ENCODE measurements at regions not wholly inside any gene's neighbourhood (a gene's known extent, or its start where the extent isn't known, plus 50 kb on each side); places are given as distances from the start of the nearest gene placed in this dataset.

- ChIA-PET CTCF (interaction anchor here (3.0 kb wide), 1 partner anchor 10 kb away, joined by 13 read pairs; no protein-coding TSS in a partner anchor), POLR2A (interaction anchor here (0.6 kb wide), 1 partner anchor 254 kb away, joined by 3 read pairs; no protein-coding TSS in a partner anchor)
- Mint-ChIP-seq H3K27me3 (ENCODE audit: low read depth) (peaks cover 6% of the 10 kb centered on the region), H3K4me3 (no peak overlapping the region), H3K9me3 (peaks cover 42% of the 10 kb centered on the region), H3K36me3 (no peaks in the 10 kb centered on the region; the same call in 1 of the 2 replicates), H3K27ac (no peak overlapping the region), H3K4me1 (peaks cover 16% of the 10 kb centered on the region)
- TF ChIP-seq GTF2I (CRISPR knock-in tag; conservative IDR thresholded peaks at IDR 0.05) (no peak), JUN (CRISPR knock-in tag; IDR thresholded peaks at IDR 0.05) (no peak), NFYB (CRISPR knock-in tag; conservative IDR thresholded peaks at IDR 0.05; ENCODE audit: low read depth) (no peak), ZNF317 (CRISPR knock-in tag; IDR thresholded peaks at IDR 0.05; ENCODE audit: borderline replicate concordance, low read depth) (no peak), ZBTB43 (CRISPR knock-in tag; IDR thresholded peaks at IDR 0.05) (no peak), ARID4B (CRISPR knock-in tag; IDR thresholded peaks at IDR 0.05; ENCODE audit: borderline replicate concordance) (no peak), NR2C2 (CRISPR knock-in tag; IDR thresholded peaks at IDR 0.05) (no peak), ATF1 (CRISPR knock-in tag; IDR thresholded peaks at IDR 0.05) (no peak), ZNF532 (CRISPR knock-in tag; IDR thresholded peaks at IDR 0.05; ENCODE audit: borderline replicate concordance) (no peak), TEAD1 (CRISPR knock-in tag; IDR thresholded peaks at IDR 0.05) (no peak), ZNF121 (CRISPR knock-in tag; IDR thresholded peaks at IDR 0.05) (no peak), MXD4 (CRISPR knock-in tag; IDR thresholded peaks at IDR 0.05; ENCODE audit: borderline replicate concordance) (no peak), PREB (CRISPR knock-in tag; IDR thresholded peaks at IDR 0.05; ENCODE audit: borderline replicate concordance) (no peak), SMAD4 (CRISPR knock-in tag; IDR thresholded peaks at IDR 0.05) (no peak), ATF6 (CRISPR knock-in tag; IDR thresholded peaks at IDR 0.05) (no peak), ZNF281 (CRISPR knock-in tag; IDR thresholded peaks at IDR 0.05) (no peak)
- no peak for DNase-seq (ENCODE audit: low spot score)
- no peak for ATAC-seq
Measured at GRCh38 chr4:10175626-10176025, 59.0 kb upstream of the WDR1 start.

All from WTC11 (cell line).